Cardiac muscle cell (in vitro differentiated cells and primary cell): ENCODE measurements at regions not wholly inside any gene's neighbourhood (a gene's known extent, or its start where the extent isn't known, plus 50 kb on each side); places are given as distances from the start of the nearest gene placed in this dataset.

Experiments
- DNase-seq, 2 donors: peaks; one replicate each; pipeline versions ENCODE4 v3.0.0 to v3.0.0-alpha.2; 2010 to 2017; ENCODE audit warnings: low read depth in 1 of 2, low spot score in 1 of 2
- H3K27ac ChIP-seq: fragments of 200-600 bp; sonication (generic); 2 replicates; pipeline ENCODE4 v1.5.1; 2016
- H3K27me3 ChIP-seq: fragments of 200-600 bp; sonication (generic); 2 replicates; pipeline ENCODE4 v1.6.0; 2016; ENCODE audit warnings: control low read depth
- H3K36me3 ChIP-seq: fragments of 200-600 bp; sonication (generic); 2 replicates; pipeline ENCODE4 v1.5.1; 2016; ENCODE audit warnings: control low read depth
- H3K4me1 ChIP-seq: fragments of 200-600 bp; sonication (generic); 2 replicates; pipeline ENCODE4 v1.8.1; 2017; ENCODE audit warnings: low read depth, mild to moderate bottlenecking, mixed run types
- H3K4me3 ChIP-seq: fragments of 200-600 bp; sonication (generic); 2 replicates; pipeline ENCODE4 v1.5.1; 2016; ENCODE audit warnings: mild to moderate bottlenecking
- H3K9me3 ChIP-seq: fragments of 200-600 bp; sonication (generic); 2 replicates; pipeline ENCODE4 v1.5.1; 2017; ENCODE audit warnings: low read depth, mild to moderate bottlenecking, control low read depth
- TF ChIP-seq, protein P1 (sequence below): IDR thresholded peaks from 2 replicates; pipeline ENCODE4 v1.5.1; 2012; ENCODE audit warnings: low read depth, mild to moderate bottlenecking, low read length

- no peak for DNase-seq
- no peaks in the 10 kb centered on the region for H3K4me1 ChIP-seq
- no peak overlapping the region for H3K4me3 ChIP-seq
- TF ChIP-seq, protein P1, sequence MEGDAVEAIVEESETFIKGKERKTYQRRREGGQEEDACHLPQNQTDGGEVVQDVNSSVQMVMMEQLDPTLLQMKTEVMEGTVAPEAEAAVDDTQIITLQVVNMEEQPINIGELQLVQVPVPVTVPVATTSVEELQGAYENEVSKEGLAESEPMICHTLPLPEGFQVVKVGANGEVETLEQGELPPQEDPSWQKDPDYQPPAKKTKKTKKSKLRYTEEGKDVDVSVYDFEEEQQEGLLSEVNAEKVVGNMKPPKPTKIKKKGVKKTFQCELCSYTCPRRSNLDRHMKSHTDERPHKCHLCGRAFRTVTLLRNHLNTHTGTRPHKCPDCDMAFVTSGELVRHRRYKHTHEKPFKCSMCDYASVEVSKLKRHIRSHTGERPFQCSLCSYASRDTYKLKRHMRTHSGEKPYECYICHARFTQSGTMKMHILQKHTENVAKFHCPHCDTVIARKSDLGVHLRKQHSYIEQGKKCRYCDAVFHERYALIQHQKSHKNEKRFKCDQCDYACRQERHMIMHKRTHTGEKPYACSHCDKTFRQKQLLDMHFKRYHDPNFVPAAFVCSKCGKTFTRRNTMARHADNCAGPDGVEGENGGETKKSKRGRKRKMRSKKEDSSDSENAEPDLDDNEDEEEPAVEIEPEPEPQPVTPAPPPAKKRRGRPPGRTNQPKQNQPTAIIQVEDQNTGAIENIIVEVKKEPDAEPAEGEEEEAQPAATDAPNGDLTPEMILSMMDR, result no peak
- H3K27ac ChIP-seq, result no peak overlapping the region
- no peaks in the 10 kb centered on the region for H3K36me3 ChIP-seq
- no peaks in the 10 kb centered on the region for H3K9me3 ChIP-seq
- no peaks in the 10 kb centered on the region for H3K27me3 ChIP-seq
These were observed 182.1 kb downstream of the MOSPD2 start for GRCh38 chrX:15055146-15055930.

DNA sequence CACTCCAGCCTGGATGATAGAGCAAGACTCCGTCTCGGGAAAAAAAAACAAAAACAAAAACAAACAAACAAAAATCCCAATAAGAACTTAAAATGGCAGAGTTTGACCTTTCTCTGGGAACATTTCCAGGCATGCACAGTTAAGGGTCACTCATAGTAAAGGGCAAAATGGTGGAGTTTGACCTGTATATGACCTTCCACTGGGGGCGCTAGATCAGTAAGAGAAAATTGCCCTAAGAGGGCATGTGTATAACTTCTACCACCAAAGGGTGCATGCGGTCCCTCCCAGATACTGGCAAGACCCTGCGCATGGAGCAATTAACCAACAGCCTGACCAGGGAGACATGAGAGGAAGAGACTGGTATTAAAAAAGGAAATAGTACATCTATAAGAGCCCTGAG lies 177.2 kb downstream of the MOSPD2 start:
- Histone ChIP-seq H3K9me3 (no peaks in the 10 kb centered on the region), H3K4me3 (no peak overlapping the region), H3K36me3 (no peaks in the 10 kb centered on the region), H3K27me3 (no peaks in the 10 kb centered on the region), H3K27ac (no peak overlapping the region), H3K4me1 (no peaks in the 10 kb centered on the region)
- TF ChIP-seq, protein P1, result no peak
- DNase-seq, result no peak

GRCh38 chrX:15043538-15043937 lies 170.3 kb downstream of the MOSPD2 start:
- TF ChIP-seq, protein P1, result no peak
- no peaks in the 10 kb centered on the region for H3K9me3 ChIP-seq
- no peak overlapping the region for H3K27ac ChIP-seq
- H3K36me3 ChIP-seq, result no peaks in the 10 kb centered on the region
- no peak for DNase-seq
- H3K4me3 ChIP-seq, result no peak overlapping the region
- H3K27me3 ChIP-seq, result no peaks in the 10 kb centered on the region
- no peaks in the 10 kb centered on the region for H3K4me1 ChIP-seq

- H3K36me3 ChIP-seq, result no peaks in the 10 kb centered on the region
These were observed 160.7 kb downstream of the MOSPD2 start for GRCh38 chrX:15033917-15034316.

GRCh38 chrX:15017491-15017890 lies 144.3 kb downstream of the MOSPD2 start:
- no peaks in the 10 kb centered on the region for H3K27me3 ChIP-seq
- TF ChIP-seq, protein P1, result no peak
- H3K36me3 ChIP-seq, result no peaks in the 10 kb centered on the region
- DNase-seq, result no peak
- no peak overlapping the region for H3K4me3 ChIP-seq
- H3K9me3 ChIP-seq, result no peaks in the 10 kb centered on the region
- no peak overlapping the region for H3K27ac ChIP-seq
- no peaks in the 10 kb centered on the region for H3K4me1 ChIP-seq

More at GRCh38 chrX:15033917-15034316, 160.7 kb downstream of the MOSPD2 start:
- TF ChIP-seq, protein P1, result no peak
- no peak overlapping the region for H3K27ac ChIP-seq
- no peak overlapping the region for H3K4me3 ChIP-seq
- H3K27me3 ChIP-seq, result no peaks in the 10 kb centered on the region
- H3K4me1 ChIP-seq, result no peaks in the 10 kb centered on the region
- DNase-seq, result no peak
- H3K9me3 ChIP-seq, result no peaks in the 10 kb centered on the region
